NCI-H345 treated with DMSO at 0.1 percent for 48 hours (cell line): ENCODE measurements at regions not wholly inside any gene's neighbourhood (a gene's known extent, or its start where the extent isn't known, plus 50 kb on each side); places are given as distances from the start of the nearest gene placed in this dataset.
"Not testable (repeated sequence)": the region's sequence is repeated elsewhere in the genome, so short reads cannot be mapped to it uniquely, and the experiment has no call there.

ENCODE experiments used
- DNase-seq: peaks from one replicate; lab custom pipeline; 2025; ENCODE audit not compliant: unreplicated experiment; lab: John Stamatoyannopoulos, UW

- no peak for DNase-seq
Measured at GRCh38 chr15:23846218-23846617, 159.1 kb upstream of the NDN start.

DNA sequence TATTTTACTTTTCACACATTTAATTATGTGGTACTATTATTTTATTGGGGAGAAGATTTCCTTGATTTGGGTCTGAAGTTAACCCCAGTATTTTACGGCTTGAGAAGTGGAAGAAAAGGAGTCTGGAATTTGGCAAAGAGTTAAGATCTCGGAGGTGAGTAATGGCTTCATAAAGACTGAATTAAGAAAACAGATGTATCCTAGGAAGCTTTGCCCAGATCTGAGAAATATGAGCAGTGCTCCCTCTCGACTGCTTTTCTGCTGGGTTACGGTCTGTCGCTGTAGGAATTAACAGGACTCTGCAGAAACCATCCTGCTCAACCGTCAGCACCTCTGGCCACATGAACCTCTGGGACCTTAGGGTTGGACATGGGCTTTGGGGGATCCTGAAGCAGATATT, 163.6 kb upstream of the NDN start:
- DNase-seq, result no peak

DNA sequence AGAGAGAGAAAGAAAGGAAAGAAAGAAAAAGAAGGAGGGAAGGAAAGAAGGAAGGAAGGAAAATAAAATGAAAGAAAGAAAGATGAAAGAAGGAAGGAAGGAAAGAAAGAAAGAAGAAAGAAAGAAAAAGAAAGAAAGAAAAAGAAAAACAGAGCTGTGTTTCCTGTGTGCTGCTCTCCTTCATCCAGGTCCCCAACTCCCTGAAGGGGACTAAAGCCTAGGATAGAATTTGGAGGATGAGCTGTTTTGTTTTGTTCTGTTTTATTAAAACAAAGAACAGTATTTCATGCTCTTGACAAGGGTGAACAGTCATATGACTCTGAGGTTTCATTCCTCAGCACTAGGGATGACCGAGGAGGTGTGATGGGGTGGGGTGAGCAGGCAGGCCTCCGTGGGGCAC, 164.8 kb upstream of the NDN start:
- no peak for DNase-seq

DNA sequence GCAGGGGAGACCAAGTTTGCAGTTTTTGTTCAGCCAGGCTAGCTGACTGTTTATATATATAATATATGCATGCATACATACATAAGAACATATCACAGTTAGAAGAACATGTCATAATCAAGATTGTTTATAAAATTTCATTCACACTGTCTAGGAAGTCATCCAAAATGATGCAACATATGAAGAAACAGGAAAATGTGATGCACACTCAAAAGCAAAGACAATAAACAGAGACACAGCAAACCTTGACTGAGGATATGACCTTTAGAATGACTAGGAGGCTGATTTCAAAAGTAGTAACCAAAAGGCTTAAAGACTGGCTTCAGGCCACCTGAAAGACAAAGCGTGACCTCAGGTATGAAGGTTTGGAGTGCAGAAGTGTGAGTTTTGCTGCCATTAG, 166.2 kb upstream of the NDN start:
- no peak for DNase-seq

GRCh38 chr15:23854203-23854911, 167.3 kb upstream of the NDN start:
- DNase-seq, result no peak

GRCh38 chr15:23854912-23855659, 168.0 kb upstream of the NDN start:
- DNase-seq, result no peak

DNA sequence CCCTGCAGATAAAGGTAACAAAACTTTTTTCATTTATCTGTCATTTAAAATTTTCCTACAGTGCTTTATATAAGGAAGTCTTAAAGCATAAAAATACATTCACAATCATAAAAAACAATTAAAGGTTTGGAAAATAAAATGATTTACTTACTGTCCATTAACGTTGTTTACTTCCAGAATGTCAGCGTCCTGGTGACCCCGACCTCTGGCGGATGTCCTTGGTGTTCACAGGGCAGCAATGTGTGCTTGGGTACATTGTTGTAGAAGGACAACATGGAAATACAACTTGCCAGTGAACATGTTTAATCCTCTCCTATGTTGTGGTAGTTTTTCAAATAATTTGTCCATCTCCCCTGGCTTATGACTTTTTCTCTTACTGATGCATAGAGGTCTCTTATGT, 168.8 kb upstream of the NDN start:
- no peak for DNase-seq

- no peak for DNase-seq
Measured at GRCh38 chr15:23857028-23857641, 170.0 kb upstream of the NDN start.

- no peak for DNase-seq
Measured at GRCh38 chr15:23859008-23859407, 171.9 kb upstream of the NDN start.

- DNase-seq, result no peak
Measured at GRCh38 chr15:23860290-23861245, 173.5 kb upstream of the NDN start.

DNA sequence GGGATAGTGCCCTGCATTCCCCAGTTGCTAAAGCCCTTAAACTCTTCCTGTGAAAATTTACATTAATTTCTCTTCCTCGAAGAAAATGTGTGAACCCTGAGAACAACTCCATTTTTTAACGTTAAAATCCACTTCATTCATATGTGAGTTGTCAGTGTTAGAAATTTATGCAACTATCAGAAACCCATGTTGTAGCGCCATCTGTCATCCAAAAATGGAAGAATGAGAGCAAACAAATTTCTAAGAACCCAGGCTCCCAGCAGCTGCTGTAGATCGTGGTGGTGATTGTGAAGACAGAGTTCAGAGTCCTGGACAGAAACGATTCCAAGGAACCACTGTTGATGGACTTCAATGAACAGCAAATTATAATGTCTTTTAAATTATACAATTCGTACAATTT, 179.7 kb upstream of the NDN start:
- no peak for DNase-seq

GRCh38 chr15:23869396-23869795, 182.3 kb upstream of the NDN start:
- no peak for DNase-seq

- not testable (repeated sequence) for DNase-seq
Measured at GRCh38 chr15:23873613-23874012, 186.5 kb upstream of the NDN start.

DNA sequence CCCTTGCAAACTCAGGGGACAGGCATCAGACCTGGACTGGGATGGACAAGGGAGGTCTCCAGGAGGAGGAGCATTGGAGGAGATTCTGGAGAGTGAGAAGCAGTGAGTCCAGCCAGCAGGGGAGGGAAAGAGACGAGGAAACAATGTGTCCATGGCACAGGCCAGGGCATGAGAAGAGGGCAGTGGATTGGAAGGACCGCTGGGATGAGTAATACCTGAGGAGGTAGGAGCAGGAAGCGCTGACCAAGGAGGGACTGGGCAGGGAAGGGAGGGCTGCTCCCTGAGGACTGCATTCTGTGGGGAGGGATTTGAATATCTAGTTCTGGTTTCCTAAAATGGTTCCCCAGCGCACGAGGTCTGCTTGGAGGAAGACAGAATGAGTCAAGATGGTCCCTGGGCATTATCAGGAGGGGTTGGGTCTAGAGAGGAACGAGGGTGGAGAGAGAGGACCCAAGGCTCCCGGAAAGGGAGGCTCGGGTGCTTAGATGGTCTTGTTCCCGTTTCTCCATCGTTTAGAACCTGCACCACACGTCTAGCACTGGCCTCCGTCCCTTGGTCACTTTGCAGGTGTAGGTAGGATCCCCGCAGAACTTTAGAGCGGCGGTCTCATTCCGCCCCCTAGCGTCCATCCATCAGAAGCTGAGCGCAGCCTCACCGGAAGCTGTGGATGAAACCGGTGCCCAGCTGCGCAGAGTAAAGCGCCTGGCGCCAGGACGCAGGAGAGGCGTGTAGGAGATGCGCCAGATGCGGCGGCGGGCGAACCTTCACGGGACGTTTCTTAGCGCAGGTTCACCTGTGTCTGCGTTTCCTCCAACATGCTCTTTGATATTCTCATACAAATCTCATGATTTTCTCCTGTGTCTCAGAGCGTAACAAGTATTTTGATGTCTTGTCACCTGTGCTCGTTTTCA, 190.7 kb upstream of the NDN start:
- DNase-seq, result peak; percentile 8

- DNase-seq, result no peak
Measured at GRCh38 chr15:23881291-23881690, 194.2 kb upstream of the NDN start.

DNA sequence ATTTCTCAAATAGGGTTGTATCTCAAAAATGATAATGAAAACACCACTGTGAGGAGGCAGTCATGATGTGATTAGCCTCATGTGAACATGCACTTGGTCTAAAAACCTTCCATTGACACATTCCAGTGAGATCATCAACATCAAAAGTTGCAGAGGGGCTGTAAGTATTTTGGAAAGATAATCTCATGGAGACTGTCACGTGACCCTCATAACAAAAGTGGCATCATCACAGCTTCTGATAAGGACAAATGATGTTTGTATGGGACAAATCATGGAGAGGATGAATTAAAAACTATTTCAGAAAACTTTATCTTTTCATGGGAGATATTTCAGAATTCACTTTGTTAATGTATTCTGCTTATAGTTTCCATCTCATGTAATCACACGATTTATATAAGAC, 203.1 kb upstream of the NDN start:
- no peak for DNase-seq

GRCh38 chr15:23897091-23897490, 210.0 kb upstream of the NDN start:
- DNase-seq, result no peak

- no peak for DNase-seq
Measured at GRCh38 chr15:23897531-23897930, 210.4 kb upstream of the NDN start.

GRCh38 chr15:23910030-23910429, 222.9 kb upstream of the NDN start:
- no peak for DNase-seq

DNA sequence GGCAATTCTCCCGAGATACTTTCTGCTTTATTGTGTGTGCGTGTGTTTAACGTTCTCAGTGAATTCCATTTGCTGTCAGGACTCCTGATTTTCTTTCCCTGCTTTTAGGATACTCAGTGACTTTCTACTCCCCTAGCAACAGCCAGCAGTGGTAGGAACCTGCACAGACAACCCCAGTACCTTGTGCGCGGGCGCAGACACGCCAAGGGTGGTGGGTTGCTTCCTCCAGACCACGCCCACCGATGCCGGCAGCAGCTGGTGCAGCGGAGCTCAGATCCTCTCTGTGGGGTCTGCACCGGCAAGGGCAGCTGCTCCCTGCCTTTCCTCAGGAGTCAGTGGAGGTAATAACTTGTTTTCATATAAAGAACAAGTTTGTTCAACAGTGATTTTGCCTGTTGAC, 225.1 kb upstream of the NDN start:
- DNase-seq, result no peak
